GM18870 (cell line): ENCODE measurements at regions not wholly inside any gene's neighbourhood (a gene's known extent, or its start where the extent isn't known, plus 50 kb on each side); places are given as distances from the start of the nearest gene placed in this dataset.

Experiments used
- ATAC-seq: cut with Tn5 transposase; IDR thresholded peaks from one replicate; pipeline ENCODE4 v1.9.1; 2021; ENCODE audit warnings: moderate library complexity; ENCODE audit not compliant: unreplicated experiment

- ATAC-seq, result no peak
Observed at GRCh38 chr6:143595251-143596036, 82.3 kb upstream of the PHACTR2 start.

- no peak for ATAC-seq
Observed at GRCh38 chr6:143594647-143595046, 83.1 kb upstream of the PHACTR2 start.

- ATAC-seq, result no peak
Observed at GRCh38 chr6:143592335-143592734, 80.8 kb upstream of the FUCA2 start.

- no peak for ATAC-seq
Observed at GRCh38 chr6:143591441-143591840, 79.9 kb upstream of the FUCA2 start.

- no peak for ATAC-seq
Observed at GRCh38 chr6:143589162-143589561, 77.6 kb upstream of the FUCA2 start.

- ATAC-seq, result no peak
Observed at GRCh38 chr6:143586557-143586956, 75.0 kb upstream of the FUCA2 start.

- no peak for ATAC-seq
Observed at GRCh38 chr6:143585716-143586115, 74.2 kb upstream of the FUCA2 start.

- no peak for ATAC-seq
Observed at GRCh38 chr6:143585241-143585640, 73.7 kb upstream of the FUCA2 start.

- ATAC-seq, result no peak
Observed at GRCh38 chr6:143583542-143584327, 72.2 kb upstream of the FUCA2 start.

- no peak for ATAC-seq
Observed at GRCh38 chr6:143581835-143582480, 70.4 kb upstream of the FUCA2 start.

GRCh38 chr6:143579703-143580102 lies 68.2 kb upstream of the FUCA2 start:
- ATAC-seq, result no peak

- no peak for ATAC-seq
Observed at GRCh38 chr6:143578054-143578453, 66.5 kb upstream of the FUCA2 start.

- ATAC-seq, result no peak
Observed at GRCh38 chr6:143575901-143576426, 64.4 kb upstream of the FUCA2 start.

GRCh38 chr6:143575440-143575839 lies 63.9 kb upstream of the FUCA2 start:
- peak; percentile 88 for ATAC-seq

- ATAC-seq, result no peak
Observed at GRCh38 chr6:143570147-143570853, 58.8 kb upstream of the FUCA2 start.

GRCh38 chr6:143569040-143569439 lies 57.5 kb upstream of the FUCA2 start:
- no peak for ATAC-seq

GRCh38 chr6:143564484-143565017 lies 53.0 kb upstream of the FUCA2 start:
- ATAC-seq, result no peak

GRCh38 chr6:143562143-143562542 lies 50.6 kb upstream of the FUCA2 start:
- no peak for ATAC-seq
